Skeletal muscle cell (primary cell): ENCODE measurements at regions not wholly inside any gene's neighbourhood (a gene's known extent, or its start where the extent isn't known, plus 50 kb on each side); places are given as distances from the start of the nearest gene placed in this dataset.
A peak's percentile ranks its signal among the peaks of the same experiment; 100 is the strongest.
"Not testable (repeated sequence)": the region's sequence is repeated elsewhere in the genome, so short reads cannot be mapped to it uniquely, and the experiment has no call there.

ENCODE experiments used
- DNase-seq: peaks from one replicate; pipeline ENCODE4 v3.0.0-alpha.2; 2010; ENCODE audit warnings: low read depth
- H3K4me3 ChIP-seq: 2 replicates; pipeline ENCODE4 v1.5.1; 2011; ENCODE audit warnings: low read depth, mild to moderate bottlenecking, control low read depth, low read length, moderate library complexity

DNA sequence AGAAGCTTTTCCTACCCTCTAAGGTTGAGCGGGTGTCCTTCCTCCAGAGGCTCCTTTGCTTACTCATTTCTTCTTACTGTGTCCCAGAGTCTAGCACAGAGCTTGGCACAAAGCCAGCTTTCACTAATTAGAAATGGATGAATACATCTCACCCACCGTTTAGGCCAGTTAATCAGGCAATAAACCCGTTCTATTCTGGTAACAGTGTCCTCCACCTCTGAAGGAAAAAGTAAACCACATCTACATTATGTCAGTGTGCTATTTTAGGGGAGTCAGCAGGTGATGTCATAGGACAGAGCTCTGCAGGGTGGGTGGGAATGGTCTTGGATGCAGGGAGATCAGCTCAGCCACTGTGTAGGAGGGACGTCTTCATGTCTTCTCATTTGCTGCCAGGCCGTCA lies 109.2 kb downstream of the OSTF1 start:
- no peak for DNase-seq
- H3K4me3 ChIP-seq = no peak overlapping the region

- H3K4me3 ChIP-seq = no peak overlapping the region
- DNase-seq = no peak
These were observed 110.1 kb downstream of the OSTF1 start for GRCh38 chr9:75198436-75198835.

DNA sequence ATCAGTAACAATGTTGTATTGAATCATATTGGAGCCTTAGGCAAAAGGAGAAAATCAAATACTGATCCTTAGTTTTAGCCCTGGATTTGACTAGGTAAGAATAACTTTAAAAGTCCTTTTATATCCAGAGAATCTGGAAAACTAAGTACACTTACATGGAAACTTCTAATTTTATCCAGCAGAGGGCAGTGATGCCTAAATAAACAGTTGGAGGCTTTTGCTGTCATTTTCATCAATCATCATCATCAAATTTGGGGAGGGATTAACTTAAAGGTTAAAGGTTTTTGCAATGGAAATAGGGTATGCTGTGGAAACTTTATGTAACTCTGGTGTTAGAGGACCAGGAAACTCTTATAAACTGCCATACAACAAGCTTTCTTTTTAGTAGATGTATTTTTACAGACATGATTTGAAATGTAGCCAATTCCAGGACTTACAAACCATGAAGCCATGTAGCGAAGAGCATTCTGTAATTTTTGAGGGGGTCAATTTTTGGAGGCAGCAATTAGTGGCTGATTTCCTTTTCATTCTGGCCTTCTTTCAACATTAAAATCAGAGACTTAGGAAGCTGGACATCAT lies 112.7 kb downstream of the OSTF1 start:
- no peak for DNase-seq
- no peak overlapping the region for H3K4me3 ChIP-seq

DNA sequence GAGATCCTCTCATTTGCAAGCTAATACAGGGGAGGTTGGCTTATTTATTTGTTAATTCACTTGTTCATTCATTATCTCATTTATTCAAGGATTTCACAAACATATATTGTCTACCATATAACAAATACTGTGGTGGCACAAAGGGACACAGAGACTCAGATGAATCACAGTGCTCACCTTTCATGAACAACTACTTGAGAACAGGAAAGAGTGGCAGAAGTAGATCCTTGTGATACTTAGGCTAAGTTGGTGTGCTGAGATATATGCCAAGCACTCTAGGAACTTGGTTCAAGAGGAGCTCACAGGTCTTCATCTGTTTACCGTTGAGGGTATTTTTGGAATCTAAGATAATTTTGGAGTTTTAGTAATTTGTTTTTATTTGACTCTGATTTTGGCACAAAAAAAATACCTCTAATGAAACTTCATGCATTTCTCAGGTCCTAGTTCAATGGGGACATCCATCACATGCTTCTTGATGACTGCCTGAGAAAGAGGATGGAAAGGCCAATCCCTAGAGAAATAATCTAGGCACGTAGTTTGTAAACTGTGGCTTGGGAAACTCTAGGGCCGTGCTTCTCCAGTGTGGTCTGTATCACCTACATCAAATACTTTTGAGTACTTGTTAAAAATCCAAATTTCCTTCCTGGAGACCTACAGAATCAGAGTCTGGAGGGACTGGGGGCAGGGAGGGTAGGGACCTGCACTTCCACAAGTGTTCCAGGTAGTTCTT lies 113.3 kb downstream of the OSTF1 start:
- DNase-seq = no peak
- H3K4me3 ChIP-seq = no peak overlapping the region

GRCh38 chr9:75207997-75208396 lies 119.7 kb downstream of the OSTF1 start:
- not testable (repeated sequence) for DNase-seq, H3K4me3 ChIP-seq

GRCh38 chr9:75210215-75210614 lies 121.9 kb downstream of the OSTF1 start:
- DNase-seq = no peak
- no peak overlapping the region for H3K4me3 ChIP-seq

DNA sequence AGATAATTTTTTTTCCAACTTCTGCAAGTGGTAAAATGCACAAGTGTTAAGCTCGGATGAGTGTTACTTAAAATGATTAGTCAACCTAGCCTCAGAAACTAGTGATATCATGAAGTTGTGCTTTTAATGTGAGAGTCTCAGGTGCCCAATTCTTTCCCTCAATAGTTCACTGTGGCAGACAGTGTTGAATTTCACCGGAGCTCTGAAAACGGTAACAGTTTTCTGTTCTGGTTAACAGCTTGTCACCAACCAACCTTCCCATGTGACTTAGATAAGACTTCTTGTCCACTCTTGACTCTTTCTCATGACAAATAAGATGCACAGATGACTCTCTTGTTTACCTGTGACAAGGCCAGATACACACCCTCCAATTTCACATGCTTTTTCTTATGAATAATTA lies 125.5 kb downstream of the OSTF1 start:
- no peak overlapping the region for H3K4me3 ChIP-seq
- DNase-seq = no peak

DNA sequence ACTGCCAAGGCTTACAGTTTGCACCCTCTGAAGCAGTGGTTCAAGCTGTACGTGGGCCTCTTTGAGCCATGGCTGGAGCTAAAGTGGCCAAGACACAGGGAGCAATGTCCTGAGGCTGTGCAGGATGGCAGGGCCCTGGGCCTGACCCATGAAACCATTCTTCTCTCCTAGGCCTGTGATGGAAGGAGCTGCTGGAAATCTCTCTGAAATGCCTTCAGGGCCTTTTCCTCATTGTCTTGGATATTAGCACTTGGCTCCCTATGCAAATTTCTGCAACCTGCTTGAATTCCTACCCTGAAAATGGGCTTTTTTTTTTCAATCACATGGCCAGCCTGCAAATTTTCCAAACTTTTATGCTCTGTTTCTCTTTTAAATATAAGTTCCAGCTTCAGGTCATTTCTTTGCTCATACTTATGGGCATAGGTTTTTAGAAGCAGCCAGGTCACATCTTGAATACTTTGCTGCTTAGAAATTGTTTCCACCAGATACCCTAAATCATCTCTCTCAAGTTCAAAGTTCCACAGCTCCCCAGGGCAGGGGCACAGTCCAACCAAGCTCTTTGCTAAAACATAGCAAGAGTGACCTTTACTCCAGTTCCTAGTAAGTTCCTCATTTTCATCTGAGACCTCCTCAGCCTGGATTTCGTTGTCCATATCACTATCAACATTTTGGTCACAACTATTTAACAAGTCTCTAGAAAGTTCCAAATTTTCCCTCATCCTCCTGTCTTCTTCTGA lies 138.3 kb downstream of the OSTF1 start:
- no peak overlapping the region for H3K4me3 ChIP-seq
- DNase-seq = no peak

GRCh38 chr9:75228893-75229292 lies 140.6 kb downstream of the OSTF1 start:
- H3K4me3 ChIP-seq = no peak overlapping the region
- DNase-seq = no peak

- no peak for DNase-seq
- H3K4me3 ChIP-seq = no peak overlapping the region
These were observed 141.5 kb downstream of the OSTF1 start for GRCh38 chr9:75229605-75230332.

DNA sequence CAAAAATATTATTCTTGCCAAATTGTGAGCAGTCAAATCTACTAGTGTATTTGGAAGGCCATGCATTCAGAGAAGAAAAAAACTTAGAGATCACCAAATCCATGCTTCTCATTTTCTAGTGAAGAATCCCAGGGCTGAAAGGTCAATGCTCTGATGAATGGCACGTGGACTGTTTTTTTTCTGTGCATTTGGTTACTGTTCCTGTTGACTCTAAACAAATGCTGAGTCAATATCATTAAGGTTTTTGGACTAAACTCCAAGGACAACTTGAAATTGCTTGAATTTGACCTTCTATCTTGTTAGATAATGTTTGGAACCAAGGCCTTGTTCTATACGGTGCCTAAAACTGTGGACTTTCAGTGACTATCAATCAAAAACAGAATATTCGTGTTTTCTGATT lies 142.2 kb downstream of the OSTF1 start:
- no peak for DNase-seq
- no peak overlapping the region for H3K4me3 ChIP-seq

DNA sequence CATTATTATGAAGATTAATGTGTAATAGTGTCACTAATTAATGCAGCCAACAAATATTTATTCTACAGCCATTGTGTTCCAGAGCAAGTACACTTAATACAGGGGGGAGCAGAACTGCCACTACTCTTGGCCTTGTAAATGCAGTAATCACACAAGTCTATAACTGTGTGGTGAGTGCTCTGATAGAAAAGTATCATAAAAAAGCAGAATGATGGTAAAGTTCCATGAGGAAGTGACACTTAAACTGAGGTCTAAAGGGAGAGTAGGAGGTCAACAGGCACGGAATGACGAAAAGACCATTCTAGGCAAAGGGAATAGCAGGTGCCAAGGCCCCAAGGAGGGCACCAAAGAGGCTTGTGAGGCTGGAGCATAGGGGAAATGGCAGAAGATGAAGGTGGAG lies 142.9 kb downstream of the OSTF1 start:
- H3K4me3 ChIP-seq = no peak overlapping the region
- DNase-seq = no peak

DNA sequence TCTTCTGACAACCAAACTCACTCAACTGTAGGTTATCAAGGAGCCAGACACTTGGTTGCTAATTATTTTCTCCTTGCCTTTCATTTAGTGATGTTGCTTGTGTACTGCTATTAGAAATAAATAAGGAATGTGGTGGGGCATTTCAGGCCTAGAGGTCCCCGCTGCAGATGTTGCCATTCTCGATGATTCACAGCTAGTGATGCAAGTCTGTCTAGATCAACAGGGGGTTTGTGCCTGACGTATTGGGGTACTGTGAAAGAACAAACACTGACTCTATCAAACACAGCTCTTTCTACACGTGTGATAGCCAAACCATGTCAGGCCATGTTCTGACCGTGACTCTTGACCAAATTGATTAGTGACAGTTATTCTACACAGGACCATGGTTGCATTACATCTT lies 144.7 kb downstream of the OSTF1 start:
- no peak overlapping the region for H3K4me3 ChIP-seq
- no peak for DNase-seq

DNA sequence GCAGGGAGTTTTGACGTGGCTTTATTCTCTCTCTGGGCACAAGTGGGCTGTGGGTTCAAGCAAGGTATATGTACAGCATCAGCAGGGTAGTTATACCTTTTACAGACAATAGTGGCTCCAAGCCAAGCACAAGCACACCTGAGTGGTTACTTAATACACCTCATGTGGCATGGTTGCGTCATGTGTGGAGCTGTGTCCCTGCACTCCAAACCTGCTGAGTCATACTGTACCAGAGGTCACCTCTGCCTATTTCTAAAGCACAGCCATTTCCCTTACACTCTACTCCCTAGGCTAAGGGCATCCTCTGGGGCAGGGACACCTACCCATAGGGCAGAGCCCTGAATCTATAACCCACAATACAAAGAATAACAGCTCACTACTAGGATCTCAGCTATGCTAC lies 147.3 kb downstream of the OSTF1 start:
- no peak overlapping the region for H3K4me3 ChIP-seq
- DNase-seq = no peak

- no peak overlapping the region for H3K4me3 ChIP-seq
- no peak for DNase-seq
These were observed 150.1 kb downstream of the OSTF1 start for GRCh38 chr9:75238311-75238976.

DNA sequence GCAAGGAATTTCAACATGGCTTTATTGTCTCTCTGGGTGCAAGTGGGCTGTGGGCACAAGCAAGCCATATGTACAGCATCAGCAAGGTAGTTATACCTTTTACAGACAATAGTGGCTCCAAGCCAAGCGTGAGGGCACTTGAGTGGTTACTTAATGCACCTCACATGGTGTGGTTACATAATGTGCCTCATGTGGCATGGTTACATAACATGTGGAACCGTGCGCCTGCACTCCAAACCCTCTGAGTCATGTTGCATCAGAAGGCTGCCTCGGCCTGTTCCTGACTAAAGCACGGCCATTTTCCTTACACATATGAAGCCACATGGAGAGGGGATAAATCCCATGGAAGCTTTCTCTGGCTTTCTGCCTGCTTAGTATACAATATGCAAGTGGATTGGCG lies 150.9 kb downstream of the OSTF1 start:
- DNase-seq = no peak
- H3K4me3 ChIP-seq = no peak overlapping the region

DNA sequence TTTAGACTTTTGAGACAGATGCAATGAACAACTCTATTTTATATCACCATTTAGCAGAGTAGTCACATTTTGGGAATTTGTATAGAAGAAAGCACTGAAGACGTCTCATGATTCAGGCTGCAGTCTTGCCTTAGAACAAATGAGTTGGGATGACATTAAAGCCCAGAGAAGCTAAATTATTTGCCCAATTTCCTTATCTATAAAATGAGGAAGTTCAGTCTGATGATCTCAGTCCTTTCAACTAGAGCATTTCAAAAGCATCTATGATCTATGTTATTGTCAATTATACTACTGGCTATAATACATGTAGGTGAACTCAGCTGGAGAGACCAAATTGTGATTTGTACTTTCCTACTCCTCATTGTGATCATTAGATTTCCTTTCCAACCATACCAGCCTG lies 154.1 kb downstream of the OSTF1 start:
- DNase-seq = no peak
- no peak overlapping the region for H3K4me3 ChIP-seq

GRCh38 chr9:75246949-75247348 lies 158.6 kb downstream of the OSTF1 start:
- no peak overlapping the region for H3K4me3 ChIP-seq
- no peak for DNase-seq

GRCh38 chr9:75265525-75265972 lies 177.2 kb downstream of the OSTF1 start:
- DNase-seq = peak; percentile 8
- no peak overlapping the region for H3K4me3 ChIP-seq

GRCh38 chr9:75269197-75269596 lies 180.9 kb downstream of the OSTF1 start:
- H3K4me3 ChIP-seq = no peak overlapping the region

More at GRCh38 chr9:75269197-75269596, 180.9 kb downstream of the OSTF1 start:
- DNase-seq = no peak
